ENCODE measurements at regions not wholly inside any gene's neighbourhood (a gene's known extent, or its start where the extent isn't known, plus 50 kb on each side); places are given as distances from the start of the nearest gene placed in this dataset.

DNA sequence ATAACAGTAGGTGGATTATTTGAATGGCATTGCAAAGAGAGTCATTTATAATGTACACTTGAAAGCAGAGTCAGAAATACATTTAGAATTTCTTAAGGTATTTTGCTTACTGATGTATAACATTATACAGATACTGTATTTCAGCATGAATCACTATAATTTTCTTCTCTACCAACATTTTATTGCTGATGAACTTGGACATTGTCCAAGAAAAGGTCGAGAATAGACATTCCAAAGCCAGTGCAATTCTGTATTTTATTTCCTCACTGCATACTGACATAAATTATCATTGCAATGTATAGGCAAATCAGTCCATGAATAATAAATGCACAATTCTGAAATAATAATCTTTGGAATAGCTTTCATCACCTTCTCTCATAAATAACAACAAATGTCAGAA is 1420.0 kb upstream of the EYS start:
- FAIRE-seq: no peak
- H4K8ac ChIP-seq (ENCODE audit: extremely low read depth, insufficient read depth, low read length): no peak overlapping the region
- TF ChIP-seq POLR2AphosphoS5 (IDR thresholded peaks at IDR 0.05; ENCODE audit: low read depth, low read length) (no peak), SAP30 (IDR thresholded peaks at IDR 0.05; ENCODE audit: insufficient read depth, insufficient replicate concordance, low read length) (no peak), HDAC6 (IDR thresholded peaks at IDR 0.05; ENCODE audit: low read depth, low read length) (no peak), TCF12 (IDR thresholded peaks at IDR 0.05; ENCODE audit: low read depth, low read length) (no peak), POLR2A (IDR thresholded peaks at IDR 0.05; ENCODE audit: control extremely low read depth in 1 of 2, low read depth in 2 of 2, low read length in 2 of 2) (no peak), EZH2 (IDR thresholded peaks at IDR 0.05; ENCODE audit: low read depth, low read length, severe bottlenecking) (no peak), JUN (IDR thresholded peaks at IDR 0.05; ENCODE audit: low read depth, low read length) (no peak)

More for the DNA sequence above, 1420.0 kb upstream of the EYS start:
- DNase-seq (ENCODE audit: low read depth in 1 of 2, low spot score in 2 of 2): no peak
- Histone ChIP-seq H3K79me2 (ENCODE audit: control insufficient read depth in 1 of 2, insufficient read depth in 2 of 2, low read length in 2 of 2) (no peaks in the 10 kb centered on the region), H4K5ac (ENCODE audit: insufficient read length, low read depth, low read length) (no peak overlapping the region), H3K56ac (replicated peaks; ENCODE audit: insufficient read length, low read depth, low read length) (no peak overlapping the region), H3K18ac (ENCODE audit: extremely low read depth, low read length) (no peak overlapping the region), H3K4ac (replicated peaks; ENCODE audit: insufficient read length, low read depth, low read length) (no peak overlapping the region), H3K4me2 (ENCODE audit: insufficient read depth in 1 of 2, low read depth in 2 of 2, low read length in 2 of 2) (no peak overlapping the region), H2BK15ac (ENCODE audit: low read length) (no peak overlapping the region), H3K27ac (ENCODE audit: low read depth, low read length) (no peak overlapping the region), H2BK5ac (ENCODE audit: low read depth, low read length) (no peak overlapping the region), H3K27me3 (replicated peaks in 1 of 4; ENCODE audit: control insufficient read depth in 3 of 4, extremely low read depth in 1 of 4, insufficient read depth in 3 of 4, low read length in 3 of 4) (no peaks in the 10 kb centered on the region), H3K23ac (ENCODE audit: insufficient read length) (no peak overlapping the region), H2AK5ac (ENCODE audit: low read depth, low read length) (no peak overlapping the region), H3K14ac (ENCODE audit: insufficient read length) (no peak overlapping the region), H3K4me3 (ENCODE audit: extremely low read depth in 1 of 4, insufficient read depth in 2 of 4, low read depth in 3 of 4, low read length in 4 of 4) (no peak overlapping the region), H3K9me3 (ENCODE audit: insufficient read depth in 2 of 2, low read depth in 1 of 2, low read length in 1 of 2) (no peaks in the 10 kb centered on the region), H3K9ac (replicated peaks in 1 of 4; ENCODE audit: extremely low read depth in 1 of 4, low read depth in 3 of 4, low read length in 3 of 4) (no peak overlapping the region), H2BK120ac (replicated peaks; ENCODE audit: low read depth, low read length) (no peak overlapping the region), H2BK12ac (ENCODE audit: low read depth, low read length) (no peak overlapping the region), H3K23me2 (ENCODE audit: low read depth, low read length) (no peaks in the 10 kb centered on the region), H3K79me1 (ENCODE audit: low read depth, low read length) (no peaks in the 10 kb centered on the region), H2BK20ac (ENCODE audit: low read length) (no peak overlapping the region), H4K20me1 (replicated peaks in 1 of 2; ENCODE audit: control insufficient read depth in 1 of 2, insufficient read depth in 2 of 2, low read length in 2 of 2) (no peaks in the 10 kb centered on the region), H4K91ac (replicated peaks; ENCODE audit: insufficient read length, low read length) (no peak overlapping the region), H3K36me3 (ENCODE audit: control insufficient read depth in 2 of 4, insufficient read depth in 4 of 4, low read length in 3 of 4) (no peaks in the 10 kb centered on the region), H3K4me1 (replicated peaks in 1 of 4; ENCODE audit: control insufficient read depth in 3 of 4, insufficient read depth in 4 of 4, low read length in 3 of 4) (no peaks in the 10 kb centered on the region), H2AFZ (ENCODE audit: low read length) (no peak overlapping the region)
- WGBS, 2 experiments (ENCODE audit: extremely low coverage in 1 of 2, insufficient coverage in 1 of 2, insufficient read length in 1 of 2, insufficient replicate concordance in 2 of 2, low coverage in 1 of 2, low lambda C conversion rate in 2 of 2, missing lambda C conversion rate in 1 of 2): 86% methylated on average over 1 of the region's 1 CpG; no CpG with 5 or more reads in 1 of the 2 experiments
- POLR2A ChIA-PET (ENCODE audit: partially characterized antibody): no interaction called here
- CTCF ChIA-PET (ENCODE audit: partially characterized antibody): no interaction called here

Measured in H1 (cell line).